MM.1S (cell line): ENCODE measurements at regions not wholly inside any gene's neighbourhood (a gene's known extent, or its start where the extent isn't known, plus 50 kb on each side); places are given as distances from the start of the nearest gene placed in this dataset.

Experiments used
- EZH2 ChIP-seq: fragments of 300-600 bp; sonication (generic); optimal IDR thresholded peaks from 2 replicates; pipeline ENCODE3; 2017; ENCODE audit warnings: low read depth, mild to moderate bottlenecking, antibody characterized with exemption, low read length, mixed read lengths
- TF ChIP-seq, protein P1 (sequence below): fragments of 300-600 bp; sonication (generic); IDR thresholded peaks from 2 replicates; pipeline ENCODE4 v1.5.1; 2016; ENCODE audit warnings: antibody characterized with exemption, low read length, mixed read lengths

DNA sequence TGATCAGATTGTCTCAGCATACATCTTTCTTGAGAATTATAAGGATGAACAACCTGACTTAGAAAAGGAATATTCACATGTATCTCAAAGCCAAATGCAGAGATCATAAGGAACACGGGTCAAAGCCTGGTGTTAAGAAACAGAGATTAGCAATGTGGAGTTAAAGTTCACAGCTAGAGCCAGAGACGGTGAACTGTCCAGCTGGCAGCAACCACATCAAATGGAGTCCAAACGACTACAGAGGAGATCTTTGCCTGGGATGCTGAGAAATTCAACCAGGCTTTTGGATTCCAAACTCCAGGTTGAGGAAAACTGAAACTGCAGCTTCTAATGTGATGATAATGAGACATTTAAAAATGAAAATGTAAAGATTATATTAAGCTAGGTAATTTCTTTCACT lies 939.9 kb upstream of the NXPH2 start:
- TF ChIP-seq, protein P1, sequence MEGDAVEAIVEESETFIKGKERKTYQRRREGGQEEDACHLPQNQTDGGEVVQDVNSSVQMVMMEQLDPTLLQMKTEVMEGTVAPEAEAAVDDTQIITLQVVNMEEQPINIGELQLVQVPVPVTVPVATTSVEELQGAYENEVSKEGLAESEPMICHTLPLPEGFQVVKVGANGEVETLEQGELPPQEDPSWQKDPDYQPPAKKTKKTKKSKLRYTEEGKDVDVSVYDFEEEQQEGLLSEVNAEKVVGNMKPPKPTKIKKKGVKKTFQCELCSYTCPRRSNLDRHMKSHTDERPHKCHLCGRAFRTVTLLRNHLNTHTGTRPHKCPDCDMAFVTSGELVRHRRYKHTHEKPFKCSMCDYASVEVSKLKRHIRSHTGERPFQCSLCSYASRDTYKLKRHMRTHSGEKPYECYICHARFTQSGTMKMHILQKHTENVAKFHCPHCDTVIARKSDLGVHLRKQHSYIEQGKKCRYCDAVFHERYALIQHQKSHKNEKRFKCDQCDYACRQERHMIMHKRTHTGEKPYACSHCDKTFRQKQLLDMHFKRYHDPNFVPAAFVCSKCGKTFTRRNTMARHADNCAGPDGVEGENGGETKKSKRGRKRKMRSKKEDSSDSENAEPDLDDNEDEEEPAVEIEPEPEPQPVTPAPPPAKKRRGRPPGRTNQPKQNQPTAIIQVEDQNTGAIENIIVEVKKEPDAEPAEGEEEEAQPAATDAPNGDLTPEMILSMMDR = no peak
- no peak for TF ChIP-seq EZH2
